H1 (cell line): ENCODE measurements at regions not wholly inside any gene's neighbourhood (a gene's known extent, or its start where the extent isn't known, plus 50 kb on each side); places are given as distances from the start of the nearest gene placed in this dataset.

Experiments
- CTCF ChIA-PET: fragments of 300-600 bp; sonication (Branson Sonifier 250); formaldehyde crosslinking; loops from one replicate; lab custom pipeline; 2021; ENCODE audit not compliant: partially characterized antibody; lab: Charles Lee
- POLR2A ChIA-PET: fragments of 300-600 bp; sonication (Branson Sonifier 250); formaldehyde crosslinking; loops from one replicate; lab custom pipeline; 2021; ENCODE audit warnings: inconsistent platforms; ENCODE audit not compliant: partially characterized antibody; lab: Charles Lee
- DNase-seq, 2 experiments: peaks; one replicate each; pipeline versions ENCODE4 v3.0.0 to v3.0.0-alpha.2; 2010 to 2022; ENCODE audit warnings: low spot score in 2 of 2, low read depth in 1 of 2, mixed read lengths in 1 of 2
- FAIRE-seq: peaks from 2 replicates; lab custom pipeline; 2011; peaks lifted over from hg19 to GRCh38; lab: Jason Lieb, UNC
- H2AFZ ChIP-seq: 2 replicates; pipeline ENCODE4 v1.8.1; 2012; ENCODE audit warnings: low read length, inconsistent platforms
- H2AK5ac ChIP-seq: 2 replicates; pipeline ENCODE4 v1.6.1; 2013; ENCODE audit warnings: low read depth, low read length
- H2BK120ac ChIP-seq: replicated peaks from 2 replicates; pipeline ENCODE3; 2013; ENCODE audit warnings: low read depth, low read length, inconsistent platforms
- H2BK12ac ChIP-seq: 2 replicates; pipeline ENCODE4 v1.6.1; 2013; ENCODE audit warnings: low read depth, low read length
- H2BK15ac ChIP-seq: 2 replicates; pipeline ENCODE4 v1.6.1; 2013; ENCODE audit warnings: low read length
- H2BK20ac ChIP-seq: 2 replicates; pipeline ENCODE4 v1.6.1; 2013; ENCODE audit warnings: low read length
- H2BK5ac ChIP-seq: 2 replicates; pipeline ENCODE4 v1.6.1; 2013; ENCODE audit warnings: low read depth, low read length
- H3K14ac ChIP-seq: 2 replicates; pipeline ENCODE4 v1.6.1; 2013; ENCODE audit warnings: inconsistent platforms; ENCODE audit not compliant: insufficient read length
- H3K18ac ChIP-seq: 2 replicates; pipeline ENCODE4 v1.6.1; 2013; ENCODE audit warnings: low read length; ENCODE audit errors: extremely low read depth
- H3K23ac ChIP-seq: 2 replicates; pipeline ENCODE4 v1.6.1; 2013; ENCODE audit warnings: inconsistent platforms; ENCODE audit not compliant: insufficient read length
- H3K23me2 ChIP-seq: 2 replicates; pipeline ENCODE4 v1.6.1; 2013; ENCODE audit warnings: low read depth, low read length
- H3K27ac ChIP-seq: 2 replicates; pipeline ENCODE4 v1.6.1; 2011; ENCODE audit warnings: low read depth, low read length, inconsistent platforms
- H3K27me3 ChIP-seq, 4 experiments: replicated peaks in 1 of 4; 1 replicate in 1 of 4; 2 replicates in 3 of 4; pipeline versions ENCODE4 v1.6.1 to v1.8.1; 2011 to 2013; ENCODE audit warnings: low read length in 3 of 4, mild to moderate bottlenecking in 3 of 4, inconsistent platforms in 2 of 4, mixed read lengths in 2 of 4, moderate library complexity in 1 of 4; ENCODE audit not compliant: control insufficient read depth in 3 of 4, insufficient read depth in 3 of 4; ENCODE audit errors: extremely low read depth in 1 of 4
- H3K36me3 ChIP-seq, 4 experiments: 2 replicates each; pipeline versions ENCODE4 v1.6.1 to v1.8.1; 2011 to 2013; ENCODE audit warnings: mild to moderate bottlenecking in 4 of 4, low read length in 3 of 4, moderate library complexity in 2 of 4, control low read depth in 1 of 4, inconsistent platforms in 1 of 4; ENCODE audit not compliant: insufficient read depth in 4 of 4, control insufficient read depth in 2 of 4
- H3K4ac ChIP-seq: replicated peaks from 2 replicates; pipeline ENCODE3; 2013; ENCODE audit warnings: low read length, low read depth, mixed read lengths, inconsistent platforms; ENCODE audit not compliant: insufficient read length
- H3K4me1 ChIP-seq, 4 experiments: replicated peaks in 1 of 4; 1 replicate in 1 of 4; 2 replicates in 3 of 4; pipeline versions ENCODE4 v1.6.1 to v1.8.1; 2011 to 2013; ENCODE audit warnings: low read length in 3 of 4, inconsistent platforms in 2 of 4, mixed read lengths in 1 of 4; ENCODE audit not compliant: insufficient read depth in 4 of 4, control insufficient read depth in 3 of 4
- H3K4me2 ChIP-seq, 2 experiments: 2 replicates each; pipeline versions ENCODE4 v1.6.1 to v1.8.1; 2011 to 2013; ENCODE audit warnings: low read depth in 2 of 2, low read length in 2 of 2, control low read depth in 1 of 2, inconsistent platforms in 1 of 2, mild to moderate bottlenecking in 1 of 2; ENCODE audit not compliant: insufficient read depth in 1 of 2
- H3K4me3 ChIP-seq, 4 experiments: fragments of 200-600, 300-600 bp in 1 of 4; sonication (generic), shearing (Covaris generic), sonication (Bioruptor Twin) in 1 of 4; 2 replicates each; pipeline versions ENCODE4 v1.5.1 to v1.8.1; 2011 to 2016; ENCODE audit warnings: low read length in 4 of 4, low read depth in 3 of 4, control low read depth in 2 of 4, inconsistent platforms in 2 of 4, mild to moderate bottlenecking in 2 of 4, mixed read lengths in 1 of 4, moderate library complexity in 1 of 4; ENCODE audit not compliant: insufficient read depth in 2 of 4; ENCODE audit errors: extremely low read depth in 1 of 4
- H3K56ac ChIP-seq: replicated peaks from 2 replicates; pipeline ENCODE3; 2013; ENCODE audit warnings: low read depth, mild to moderate bottlenecking, mixed read lengths, low read length, inconsistent platforms; ENCODE audit not compliant: insufficient read length
- H3K79me1 ChIP-seq: 2 replicates; pipeline ENCODE4 v1.6.1; 2013; ENCODE audit warnings: low read depth, low read length, control low read depth
- H3K79me2 ChIP-seq, 2 experiments: 2 replicates each; pipeline versions ENCODE4 v1.6.1 to v1.8.1; 2012 to 2013; ENCODE audit warnings: low read length in 2 of 2, mild to moderate bottlenecking in 2 of 2, inconsistent platforms in 1 of 2; ENCODE audit not compliant: insufficient read depth in 2 of 2, control insufficient read depth in 1 of 2
- H3K9ac ChIP-seq, 4 experiments: replicated peaks in 1 of 4; 1 replicate in 1 of 4; 2 replicates in 3 of 4; pipeline versions ENCODE4 v1.6.1 to v1.8.1; 2011 to 2013; ENCODE audit warnings: low read depth in 3 of 4, low read length in 3 of 4, control low read depth in 2 of 4, mild to moderate bottlenecking in 2 of 4, moderate library complexity in 2 of 4, inconsistent platforms in 1 of 4; ENCODE audit errors: extremely low read depth in 1 of 4
- H3K9me3 ChIP-seq, 2 experiments: 2 replicates each; pipeline versions ENCODE4 v1.6.1 to v1.8.1; 2012 to 2013; ENCODE audit warnings: mild to moderate bottlenecking in 2 of 2, moderate library complexity in 2 of 2, control low read depth in 1 of 2, inconsistent platforms in 1 of 2, low read depth in 1 of 2, low read length in 1 of 2, mixed read lengths in 1 of 2; ENCODE audit not compliant: insufficient read depth in 2 of 2
- H4K20me1 ChIP-seq, 2 experiments: replicated peaks in 1 of 2; 2 replicates each; pipeline versions ENCODE3 to v1.8.1; 2011 to 2013; ENCODE audit warnings: inconsistent platforms in 2 of 2, low read length in 2 of 2, mild to moderate bottlenecking in 1 of 2; ENCODE audit not compliant: insufficient read depth in 2 of 2, control insufficient read depth in 1 of 2
- H4K5ac ChIP-seq: 2 replicates; pipeline ENCODE4 v1.6.1; 2013; ENCODE audit warnings: low read length, low read depth, mixed read lengths, inconsistent platforms; ENCODE audit not compliant: insufficient read length
- H4K8ac ChIP-seq: 2 replicates; pipeline ENCODE4 v1.8.0; 2013; ENCODE audit warnings: mild to moderate bottlenecking, moderate library complexity, low read length, inconsistent platforms; ENCODE audit not compliant: insufficient read depth; ENCODE audit errors: extremely low read depth
- H4K91ac ChIP-seq: replicated peaks from 2 replicates; pipeline ENCODE3; 2013; ENCODE audit warnings: low read length, mixed read lengths, inconsistent platforms; ENCODE audit not compliant: insufficient read length
- BACH1 ChIP-seq: IDR thresholded peaks from 2 replicates; pipeline ENCODE4 v1.6.1; 2012; ENCODE audit warnings: low read length, improper control_type of control experiment
- BRCA1 ChIP-seq: IDR thresholded peaks from 2 replicates; pipeline ENCODE4 v1.6.1; 2012; ENCODE audit warnings: low read depth, low read length, improper control_type of control experiment
- CHD1 ChIP-seq: IDR thresholded peaks from 2 replicates; pipeline ENCODE4 v1.6.1; 2012; ENCODE audit warnings: low read depth, low read length, improper control_type of control experiment
- GABPA ChIP-seq: IDR thresholded peaks from 2 replicates; pipeline ENCODE4 v1.6.1; 2011; ENCODE audit warnings: mild to moderate bottlenecking, low read length, moderate library complexity, borderline replicate concordance; ENCODE audit not compliant: insufficient read depth
- GTF2F1 ChIP-seq: IDR thresholded peaks from 2 replicates; pipeline ENCODE4 v1.6.1; 2012; ENCODE audit warnings: low read depth, low read length, improper control_type of control experiment, borderline replicate concordance
- NRF1 ChIP-seq: IDR thresholded peaks from 2 replicates; pipeline ENCODE4 v1.6.1; 2011; ENCODE audit warnings: mild to moderate bottlenecking, low read depth, low read length, improper control_type of control experiment
- PHF8 ChIP-seq: fragments of 200-600 bp; sonication (generic); conservative IDR thresholded peaks from 2 replicates; pipeline ENCODE4 v1.7.1; 2012; ENCODE audit warnings: low read depth, mild to moderate bottlenecking, inconsistent platforms, low read length, moderate library complexity
- POLR2AphosphoS5 ChIP-seq: IDR thresholded peaks from 2 replicates; pipeline ENCODE4 v1.6.1; 2011; ENCODE audit warnings: low read depth, low read length
- RXRA ChIP-seq: IDR thresholded peaks from 2 replicates; pipeline ENCODE4 v1.6.1; 2011; ENCODE audit warnings: low read depth, mild to moderate bottlenecking, low read length, moderate library complexity; ENCODE audit not compliant: insufficient read depth
- SIRT6 ChIP-seq: IDR thresholded peaks from one replicate; pipeline ENCODE4 v1.7.1; 2012; ENCODE audit warnings: low read length, inconsistent platforms
- SP2 ChIP-seq: IDR thresholded peaks from 2 replicates; pipeline ENCODE4 v1.6.1; 2012; ENCODE audit warnings: mild to moderate bottlenecking, low read length, inconsistent platforms
- SP4 ChIP-seq: IDR thresholded peaks from 2 replicates; pipeline ENCODE4 v1.6.1; 2012; ENCODE audit warnings: low read length, inconsistent platforms
- TAF7 ChIP-seq: optimal IDR thresholded peaks from 2 replicates; pipeline ENCODE3; 2011; ENCODE audit warnings: low read depth, mild to moderate bottlenecking, inconsistent platforms, low read length, moderate library complexity, borderline replicate concordance
- USF2 ChIP-seq: IDR thresholded peaks from 2 replicates; pipeline ENCODE4 v1.6.1; 2011; ENCODE audit warnings: low read length, improper control_type of control experiment
- WGBS, 2 experiments: shearing (Covaris generic) in 1 of 2; methylation state at CpG; one replicate each; pipeline versions ENCODE4 v1.1.6 to v1.1.7; 2013 to 2015; ENCODE audit warnings: low lambda C conversion rate in 2 of 2, mixed read lengths in 2 of 2, inconsistent platforms in 1 of 2, low coverage in 1 of 2, missing lambda C conversion rate in 1 of 2; ENCODE audit not compliant: insufficient replicate concordance in 2 of 2, insufficient coverage in 1 of 2, insufficient read length in 1 of 2; ENCODE audit errors: extremely low coverage in 1 of 2, missing lambda C conversion rate in 1 of 2; 5-methylcytosine and 5-hydroxymethylcytosine counted together

GRCh38 chr3:65200310-65200970 lies 512.6 kb upstream of the ADAMTS9 start:
- Histone ChIP-seq H2BK120ac (no peak overlapping the region), H2BK20ac (no peak overlapping the region), H3K9me3 (no peaks in the 10 kb centered on the region), H3K79me2 (no peaks in the 10 kb centered on the region), H3K4me2 (no peak overlapping the region), H3K23ac (no peak overlapping the region), H3K4ac (no peak overlapping the region), H2BK12ac (no peak overlapping the region), H4K5ac (no peak overlapping the region), H4K20me1 (no peaks in the 10 kb centered on the region), H2BK5ac (no peak overlapping the region), H3K79me1 (no peaks in the 10 kb centered on the region), H4K8ac (no peak overlapping the region), H2BK15ac (no peak overlapping the region), H2AK5ac (no peak overlapping the region), H3K4me1 (peaks cover 0 to 2% (median 0%) of the 10 kb centered on the region in 4 experiments; a peak in 1 of 7 replicates), H3K36me3 (no peaks in the 10 kb centered on the region), H3K27ac (no peak overlapping the region), H3K4me3 (no peak overlapping the region), H3K18ac (no peak overlapping the region), H3K23me2 (no peaks in the 10 kb centered on the region), H3K9ac (no peak overlapping the region), H3K56ac (no peak overlapping the region), H4K91ac (no peak overlapping the region), H2AFZ (no peak overlapping the region), H3K27me3 (no peaks in the 10 kb centered on the region), H3K14ac (no peak overlapping the region)
- no peak for FAIRE-seq
- CTCF ChIA-PET = no interaction called here
- POLR2A ChIA-PET = no interaction called here
- no peak for DNase-seq
- 83% methylated on average over 5 of the region's 5 CpGs; no CpG with 5 or more reads in 1 of the 2 experiments for WGBS, 2 experiments
- TF ChIP-seq USF2 (no peak), NRF1 (no peak), CHD1 (no peak), POLR2AphosphoS5 (no peak), GABPA (no peak), TAF7 (no peak), GTF2F1 (no peak), BACH1 (no peak), RXRA (no peak), PHF8 (no peak), SP2 (no peak), BRCA1 (no peak), SP4 (no peak), SIRT6 (no peak)
